Common myeloid progenitor, CD34-positive (primary cell): ENCODE measurements at regions not wholly inside any gene's neighbourhood (a gene's known extent, or its start where the extent isn't known, plus 50 kb on each side); places are given as distances from the start of the nearest gene placed in this dataset.
"Not testable (repeated sequence)": the region's sequence is repeated elsewhere in the genome, so short reads cannot be mapped to it uniquely, and the experiment has no call there.

Source experiments
- CTCF ChIA-PET: fragments of 350-600 bp; sonication (Branson Sonifier 250); formaldehyde crosslinking; loops from one replicate; lab custom pipeline; 2021; ENCODE audit warnings: antibody characterized with exemption; lab: Charles Lee
- POLR2A ChIA-PET: fragments of 350-600 bp; sonication (Branson Sonifier 250); formaldehyde crosslinking; loops from one replicate; lab custom pipeline; 2021; ENCODE audit warnings: antibody characterized with exemption; lab: Charles Lee
- DNase-seq, 3 donors: peaks; one replicate each; pipeline versions ENCODE4 v3.0.0 to v3.0.0-alpha.2; 2013
- H3K27ac ChIP-seq, 2 experiments: 1 replicate in 1 of 2; 2 replicates in 1 of 2; pipeline ENCODE4 v1.7.0; 2013; ENCODE audit warnings: inconsistent platforms in 2 of 2, low read length in 2 of 2, mild to moderate bottlenecking in 2 of 2, low read depth in 1 of 2, moderate library complexity in 1 of 2; ENCODE audit not compliant: severe bottlenecking in 2 of 2, insufficient read depth in 1 of 2, poor library complexity in 1 of 2
- H3K27me3 ChIP-seq, 5 experiments: replicated peaks in 2 of 5; 1 replicate in 3 of 5; 2 replicates in 2 of 5; pipeline versions ENCODE4 v1.6.1 to v1.7.0; 2013; ENCODE audit warnings: low read length in 4 of 5, mild to moderate bottlenecking in 2 of 5, moderate library complexity in 2 of 5, inconsistent platforms in 1 of 5; ENCODE audit not compliant: insufficient read depth in 5 of 5, control insufficient read depth in 4 of 5
- H3K36me3 ChIP-seq, 4 experiments: 1 replicate in 2 of 4; 2 replicates in 2 of 4; pipeline versions ENCODE4 v1.6.1 to v1.7.0; 2013; ENCODE audit warnings: low read length in 3 of 4, control low read depth in 1 of 4, mild to moderate bottlenecking in 1 of 4; ENCODE audit not compliant: control insufficient read depth in 4 of 4, insufficient read depth in 4 of 4
- H3K4me1 ChIP-seq, 4 experiments: 1 replicate in 3 of 4; 2 replicates in 1 of 4; pipeline versions ENCODE4 v1.6.1 to v1.7.1; 2013; ENCODE audit warnings: low read length in 3 of 4, mild to moderate bottlenecking in 3 of 4, control low read depth in 1 of 4, inconsistent platforms in 1 of 4, moderate library complexity in 1 of 4; ENCODE audit not compliant: control insufficient read depth in 4 of 4, insufficient read depth in 4 of 4; ENCODE audit errors: control extremely low read depth in 1 of 4
- H3K4me3 ChIP-seq, 7 experiments: 1 replicate in 4 of 7; 2 replicates in 3 of 7; pipeline versions ENCODE4 v1.5.1 to v1.7.0; 2013; ENCODE audit warnings: mild to moderate bottlenecking in 7 of 7, low read length in 6 of 7, moderate library complexity in 6 of 7, inconsistent platforms in 2 of 7, low read depth in 2 of 7, control low read depth in 1 of 7; ENCODE audit not compliant: insufficient read depth in 4 of 7, control insufficient read depth in 1 of 7; ENCODE audit errors: extremely low read depth in 1 of 7
- H3K9me3 ChIP-seq, 5 experiments: 1 replicate in 4 of 5; 2 replicates in 1 of 5; pipeline versions ENCODE4 v1.6.1 to v1.7.1; 2013; ENCODE audit warnings: low read length in 4 of 5, mild to moderate bottlenecking in 2 of 5, inconsistent platforms in 1 of 5, low read depth in 1 of 5, moderate library complexity in 1 of 5; ENCODE audit not compliant: control insufficient read depth in 4 of 5, insufficient read depth in 2 of 5; ENCODE audit errors: control extremely low read depth in 1 of 5
- WGBS: methylation state at CpG from one replicate; pipeline ENCODE4 v1.1.5; 2013; ENCODE audit not compliant: insufficient coverage; 5-methylcytosine and 5-hydroxymethylcytosine counted together

DNA sequence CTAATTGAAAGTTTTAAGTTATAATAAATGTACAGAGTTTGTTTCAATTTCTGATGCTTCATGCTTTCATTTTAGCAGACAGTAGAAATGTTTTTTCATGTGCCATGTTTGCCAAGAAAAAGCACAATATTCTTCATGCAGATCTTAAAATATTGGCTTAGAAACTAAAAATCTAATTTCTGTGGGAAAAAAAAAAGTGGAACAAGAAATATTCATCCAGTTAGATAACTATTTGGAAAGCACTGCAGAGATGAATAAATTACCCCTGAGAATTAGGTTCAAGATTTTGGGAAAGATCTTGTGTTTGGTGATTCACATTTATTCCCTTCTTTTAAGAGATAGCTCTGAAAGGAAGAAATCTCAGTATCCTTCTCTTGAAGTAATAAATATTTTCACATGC lies 912.5 kb downstream of the C4orf33 start:
- ChIA-PET CTCF (no interaction called here), POLR2A (no interaction called here)
- no peak overlapping the region for H3K4me3 ChIP-seq
- H3K36me3 ChIP-seq = no peaks in the 10 kb centered on the region
- no peak for DNase-seq
- H3K4me1 ChIP-seq = no peaks in the 10 kb centered on the region
- H3K9me3 ChIP-seq = no peaks in the 10 kb centered on the region
- no peaks in the 10 kb centered on the region for H3K27me3 ChIP-seq
- no peak overlapping the region for H3K27ac ChIP-seq

GRCh38 chr4:130012806-130013205 lies 916.9 kb downstream of the C4orf33 start:
- H3K9me3 ChIP-seq, H3K36me3 ChIP-seq, H3K4me1 ChIP-seq, POLR2A ChIA-PET, DNase-seq, CTCF ChIA-PET, H3K27ac ChIP-seq, H3K27me3 ChIP-seq, H3K4me3 ChIP-seq: not testable (repeated sequence)
- 93% methylated on average over 23 of the region's 29 CpGs for WGBS

- Histone ChIP-seq H3K4me1 (no peaks in the 10 kb centered on the region), H3K4me3 (no peak overlapping the region), H3K36me3 (no peaks in the 10 kb centered on the region), H3K27me3 (no peaks in the 10 kb centered on the region), H3K9me3 (no peaks in the 10 kb centered on the region), H3K27ac (no peak overlapping the region)
- DNase-seq = no peak
- CTCF ChIA-PET = no interaction called here
- WGBS = no CpG with 5 or more reads among the region's 2 CpGs
- POLR2A ChIA-PET = no interaction called here
These were observed 925.8 kb downstream of the C4orf33 start for GRCh38 chr4:130021706-130022105.

- H3K27ac ChIP-seq = no peak overlapping the region
- H3K4me1 ChIP-seq = no peaks in the 10 kb centered on the region
- no CpG with 5 or more reads among the region's 2 CpGs for WGBS
- no peaks in the 10 kb centered on the region for H3K36me3 ChIP-seq
- H3K4me3 ChIP-seq = no peak overlapping the region
- no peaks in the 10 kb centered on the region for H3K27me3 ChIP-seq
- DNase-seq = no peak
- CTCF ChIA-PET = no interaction called here
- POLR2A ChIA-PET = no interaction called here
- no peaks in the 10 kb centered on the region for H3K9me3 ChIP-seq
These were observed 927.1 kb downstream of the C4orf33 start for GRCh38 chr4:130023088-130023487.

DNA sequence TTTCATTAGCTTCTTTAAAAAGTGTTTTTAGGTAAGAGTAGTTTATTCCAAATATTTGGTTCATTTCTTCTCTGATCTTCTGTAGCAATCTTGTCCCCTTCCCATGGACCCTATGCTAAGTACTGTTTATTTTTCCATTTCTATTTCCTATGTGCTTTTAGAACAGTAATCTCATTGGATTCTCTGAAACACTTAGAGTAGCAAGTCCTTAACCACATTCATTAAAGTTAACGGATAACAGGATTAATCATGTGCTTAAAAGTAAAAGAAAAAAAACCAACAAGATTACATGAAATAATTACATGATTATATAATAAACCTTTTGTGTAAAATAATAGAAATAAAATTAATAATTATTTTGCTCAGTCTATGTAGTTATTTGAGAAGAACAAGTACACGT lies 929.7 kb downstream of the C4orf33 start:
- Histone ChIP-seq H3K9me3 (no peaks in the 10 kb centered on the region), H3K27ac (no peak overlapping the region), H3K4me3 (no peak overlapping the region), H3K4me1 (peaks cover 0 to 3% (median 0%) of the 10 kb centered on the region in 4 experiments), H3K27me3 (no peaks in the 10 kb centered on the region), H3K36me3 (no peaks in the 10 kb centered on the region)
- ChIA-PET POLR2A (no interaction called here), CTCF (interaction anchor here (0.8 kb wide), 1 partner anchor 120 kb away, joined by 4 read pairs; no protein-coding TSS in a partner anchor)
- WGBS = no CpG with 5 or more reads among the region's 2 CpGs
- no peak for DNase-seq

GRCh38 chr4:130026185-130026584 lies 930.2 kb downstream of the C4orf33 start:
- no peak for DNase-seq
- H3K4me1 ChIP-seq = peaks cover 0 to 3% (median 0%) of the 10 kb centered on the region in 4 experiments
- H3K27me3 ChIP-seq = no peaks in the 10 kb centered on the region
- H3K27ac ChIP-seq = no peak overlapping the region
- CTCF ChIA-PET = interaction anchor here (0.8 kb wide), 1 partner anchor 120 kb away, joined by 4 read pairs; no protein-coding TSS in a partner anchor
- 89% methylated on average over 1 of the region's 1 CpG for WGBS
- H3K36me3 ChIP-seq = no peaks in the 10 kb centered on the region
- POLR2A ChIA-PET = no interaction called here
- no peak overlapping the region for H3K4me3 ChIP-seq
- H3K9me3 ChIP-seq = no peaks in the 10 kb centered on the region

DNA sequence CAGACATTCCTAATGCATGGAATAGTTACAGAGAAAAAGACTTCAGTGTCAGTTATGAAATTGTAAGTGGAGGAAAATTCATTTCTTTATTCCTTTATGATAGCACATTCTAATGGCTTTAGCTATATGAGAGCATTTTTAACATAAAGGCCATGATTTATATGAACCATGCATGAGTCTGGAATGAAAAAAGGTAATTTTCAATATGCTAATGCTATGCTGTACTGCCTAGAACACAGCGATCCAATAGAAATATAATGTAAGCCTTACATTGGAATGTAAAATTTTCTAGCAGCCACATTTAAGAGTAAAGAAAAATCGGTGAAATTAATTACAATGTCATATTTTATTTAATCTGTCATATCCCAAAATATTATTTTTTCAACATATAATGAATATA lies 932.0 kb downstream of the C4orf33 start:
- H3K4me1 ChIP-seq = peaks cover 0 to 3% (median 0%) of the 10 kb centered on the region in 4 experiments
- H3K36me3 ChIP-seq = no peaks in the 10 kb centered on the region
- CTCF ChIA-PET = no interaction called here
- no peak overlapping the region for H3K4me3 ChIP-seq
- POLR2A ChIA-PET = no interaction called here
- no peak for DNase-seq
- no CpG with 5 or more reads among the region's 2 CpGs for WGBS
- no peak overlapping the region for H3K27ac ChIP-seq
- H3K27me3 ChIP-seq = no peaks in the 10 kb centered on the region
- H3K9me3 ChIP-seq = no peaks in the 10 kb centered on the region
